Peyer's patch (tissue), 4 donors: ENCODE measurements at regions not wholly inside any gene's neighbourhood (a gene's known extent, or its start where the extent isn't known, plus 50 kb on each side); places are given as distances from the start of the nearest gene placed in this dataset.

Experiments used
- DNase-seq, 3 donors: peaks; one replicate each; pipeline ENCODE4 v3.0.0-alpha.2; 2017 to 2019
- H3K27ac ChIP-seq, 4 donors: fragments of 200-600 bp; sonication (generic); one replicate each; pipeline ENCODE4 v1.5.1; 2016 to 2019
- H3K27me3 ChIP-seq, 2 donors: fragments of 200-600 bp; sonication (generic); one replicate each; pipeline ENCODE4 v1.5.1; 2019
- H3K36me3 ChIP-seq, 3 donors: fragments of 200-600 bp; sonication (generic); one replicate each; pipeline ENCODE4 v1.5.1; 2016 to 2019
- H3K4me1 ChIP-seq, 4 donors: fragments of 200-600 bp; sonication (generic); one replicate each; pipeline ENCODE4 v1.5.1; 2016 to 2019
- H3K4me3 ChIP-seq, 4 donors: fragments of 200-600 bp; sonication (generic); 1 replicate in 3 of 4; 2 replicates in 1 of 4; pipeline ENCODE4 v1.5.1; 2016 to 2019; ENCODE audit warnings: mild to moderate bottlenecking in 1 of 4
- H3K9me3 ChIP-seq, 4 donors: fragments of 200-600 bp; sonication (generic); one replicate each; pipeline ENCODE4 v1.5.1; 2016 to 2019; ENCODE audit warnings: mild to moderate bottlenecking in 1 of 4
- CTCF ChIP-seq, 6 experiments: fragments of 450-650 bp in 4 of 6; fragments of 200-600 bp in 2 of 6; sonication (generic) in 1 of 6; IDR thresholded peaks; one replicate each; pipeline ENCODE4 v1.5.1; 2017 to 2019; ENCODE audit warnings: antibody characterized with exemption in 6 of 6, mild to moderate bottlenecking in 3 of 6, moderate library complexity in 1 of 6
- POLR2A ChIP-seq, 2 donors: fragments of 450-650 bp; IDR thresholded peaks; one replicate each; pipeline ENCODE4 v1.5.1; 2017; ENCODE audit warnings: antibody characterized with exemption in 2 of 2, mild to moderate bottlenecking in 2 of 2, moderate library complexity in 2 of 2

GRCh38 chr12:68521848-68522502 is 88.7 kb upstream of the RAP1B start:
- Histone ChIP-seq H3K36me3 (no peaks in the 10 kb centered on the region), H3K4me1 (no peaks in the 10 kb centered on the region), H3K9me3 (no peaks in the 10 kb centered on the region), H3K27ac (no peak overlapping the region), H3K27me3 (no peaks in the 10 kb centered on the region), H3K4me3 (no peak overlapping the region)
- DNase-seq, result no peak
- TF ChIP-seq POLR2A (IDR thresholded peaks at IDR 0.05) (no peak), CTCF (IDR thresholded peaks at IDR 0.05) (no peak)

- TF ChIP-seq POLR2A (IDR thresholded peaks at IDR 0.05) (no peak), CTCF (IDR thresholded peaks at IDR 0.05) (no peak)
- H3K27ac ChIP-seq, result no peak overlapping the region
- DNase-seq, result no peak
- no peaks in the 10 kb centered on the region for H3K4me1 ChIP-seq
- H3K9me3 ChIP-seq, result no peaks in the 10 kb centered on the region
- H3K36me3 ChIP-seq, result no peaks in the 10 kb centered on the region
- no peaks in the 10 kb centered on the region for H3K27me3 ChIP-seq
- no peak overlapping the region for H3K4me3 ChIP-seq
Measured at GRCh38 chr12:68529466-68529865, 81.2 kb upstream of the RAP1B start.

GRCh38 chr12:68529869-68530268 is 80.8 kb upstream of the RAP1B start:
- Histone ChIP-seq H3K27me3 (no peaks in the 10 kb centered on the region), H3K36me3 (no peaks in the 10 kb centered on the region), H3K27ac (no peak overlapping the region), H3K9me3 (no peaks in the 10 kb centered on the region), H3K4me3 (no peak overlapping the region), H3K4me1 (no peaks in the 10 kb centered on the region)
- DNase-seq, result no peak
- TF ChIP-seq CTCF (IDR thresholded peaks at IDR 0.05), result no peak
- no peak for TF ChIP-seq POLR2A (IDR thresholded peaks at IDR 0.05)

- H3K9me3 ChIP-seq, result no peaks in the 10 kb centered on the region
- TF ChIP-seq CTCF (IDR thresholded peaks at IDR 0.05), result no peak
- TF ChIP-seq POLR2A (IDR thresholded peaks at IDR 0.05), result no peak
- no peak for DNase-seq
- H3K36me3 ChIP-seq, result no peaks in the 10 kb centered on the region
- H3K27me3 ChIP-seq, result no peaks in the 10 kb centered on the region
- no peak overlapping the region for H3K27ac ChIP-seq
- H3K4me3 ChIP-seq, result no peak overlapping the region
- no peaks in the 10 kb centered on the region for H3K4me1 ChIP-seq
Measured at GRCh38 chr12:68530299-68530698, 80.4 kb upstream of the RAP1B start.

GRCh38 chr12:68530965-68531364 is 79.7 kb upstream of the RAP1B start:
- H3K36me3 ChIP-seq, result no peaks in the 10 kb centered on the region
- H3K27me3 ChIP-seq, result no peaks in the 10 kb centered on the region
- H3K27ac ChIP-seq, result no peak overlapping the region
- DNase-seq, result no peak
- TF ChIP-seq POLR2A (IDR thresholded peaks at IDR 0.05) (no peak), CTCF (IDR thresholded peaks at IDR 0.05) (no peak)
- H3K4me3 ChIP-seq, result no peak overlapping the region
- no peaks in the 10 kb centered on the region for H3K4me1 ChIP-seq
- H3K9me3 ChIP-seq, result no peaks in the 10 kb centered on the region
